NB4 (cell line): ENCODE measurements at regions not wholly inside any gene's neighbourhood (a gene's known extent, or its start where the extent isn't known, plus 50 kb on each side); places are given as distances from the start of the nearest gene placed in this dataset.

Source experiments
- MYC ChIP-seq: IDR thresholded peaks from 2 replicates; pipeline ENCODE4 v1.6.1; 2011; ENCODE audit warnings: low read depth, low read length
- POLR2A ChIP-seq: IDR thresholded peaks from 2 replicates; pipeline ENCODE4 v1.6.1; 2011; ENCODE audit warnings: mild to moderate bottlenecking; ENCODE audit not compliant: insufficient read length; ENCODE audit errors: extremely low read depth
- TF ChIP-seq, protein P1 (sequence below): IDR thresholded peaks from one replicate; pipeline ENCODE4 v1.5.1; 2012; ENCODE audit warnings: low read depth, low read length

DNA sequence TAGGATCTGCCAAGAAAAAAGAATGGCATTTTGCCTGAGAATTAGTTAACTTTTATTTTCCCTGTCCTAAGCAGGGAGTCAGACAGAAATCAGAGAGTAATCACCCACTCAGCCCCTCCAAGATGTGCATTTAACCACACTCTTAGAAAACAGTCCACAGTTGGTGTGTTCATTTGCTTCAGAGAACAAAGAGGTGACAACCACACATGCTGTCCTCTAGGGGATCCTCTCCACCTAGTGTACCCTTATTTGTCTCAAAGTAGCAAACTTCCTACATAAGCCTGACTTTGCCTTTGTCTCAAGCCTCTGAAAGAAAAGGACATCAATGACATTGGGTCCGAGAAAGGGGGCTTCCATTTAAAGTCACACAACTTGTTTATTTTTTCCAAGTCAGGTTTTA lies 107.0 kb upstream of the RFC3 start:
- TF ChIP-seq POLR2A (no peak), MYC (no peak)
- TF ChIP-seq, protein P1, sequence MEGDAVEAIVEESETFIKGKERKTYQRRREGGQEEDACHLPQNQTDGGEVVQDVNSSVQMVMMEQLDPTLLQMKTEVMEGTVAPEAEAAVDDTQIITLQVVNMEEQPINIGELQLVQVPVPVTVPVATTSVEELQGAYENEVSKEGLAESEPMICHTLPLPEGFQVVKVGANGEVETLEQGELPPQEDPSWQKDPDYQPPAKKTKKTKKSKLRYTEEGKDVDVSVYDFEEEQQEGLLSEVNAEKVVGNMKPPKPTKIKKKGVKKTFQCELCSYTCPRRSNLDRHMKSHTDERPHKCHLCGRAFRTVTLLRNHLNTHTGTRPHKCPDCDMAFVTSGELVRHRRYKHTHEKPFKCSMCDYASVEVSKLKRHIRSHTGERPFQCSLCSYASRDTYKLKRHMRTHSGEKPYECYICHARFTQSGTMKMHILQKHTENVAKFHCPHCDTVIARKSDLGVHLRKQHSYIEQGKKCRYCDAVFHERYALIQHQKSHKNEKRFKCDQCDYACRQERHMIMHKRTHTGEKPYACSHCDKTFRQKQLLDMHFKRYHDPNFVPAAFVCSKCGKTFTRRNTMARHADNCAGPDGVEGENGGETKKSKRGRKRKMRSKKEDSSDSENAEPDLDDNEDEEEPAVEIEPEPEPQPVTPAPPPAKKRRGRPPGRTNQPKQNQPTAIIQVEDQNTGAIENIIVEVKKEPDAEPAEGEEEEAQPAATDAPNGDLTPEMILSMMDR: no peak
